ENCODE measurements at regions not wholly inside any gene's neighbourhood (a gene's known extent, or its start where the extent isn't known, plus 50 kb on each side); places are given as distances from the start of the nearest gene placed in this dataset.

DNA sequence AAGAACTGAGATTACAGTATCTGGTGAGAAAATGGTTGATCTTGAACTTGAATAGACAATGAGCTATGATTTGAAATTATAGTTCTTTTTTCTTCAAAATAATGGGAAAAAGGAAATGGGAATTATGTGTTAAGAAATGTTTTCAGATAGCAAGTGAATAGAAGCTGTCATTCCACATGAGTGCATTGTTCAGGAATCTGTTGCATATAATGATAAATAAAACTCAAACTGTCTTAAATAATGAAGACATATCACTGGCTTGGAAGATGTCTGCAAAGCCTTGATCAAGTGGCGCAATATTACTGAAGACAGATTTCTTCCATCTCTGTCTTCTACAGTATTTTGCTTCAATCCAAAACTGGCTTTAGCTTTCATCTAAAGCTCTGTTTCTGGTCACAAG lies 479.3 kb upstream of the ZFP42 start:
- DNase-seq = no peak

GRCh38 chr4:187541666-187542065 lies 453.9 kb upstream of the ZFP42 start:
- DNase-seq = no peak

DNA sequence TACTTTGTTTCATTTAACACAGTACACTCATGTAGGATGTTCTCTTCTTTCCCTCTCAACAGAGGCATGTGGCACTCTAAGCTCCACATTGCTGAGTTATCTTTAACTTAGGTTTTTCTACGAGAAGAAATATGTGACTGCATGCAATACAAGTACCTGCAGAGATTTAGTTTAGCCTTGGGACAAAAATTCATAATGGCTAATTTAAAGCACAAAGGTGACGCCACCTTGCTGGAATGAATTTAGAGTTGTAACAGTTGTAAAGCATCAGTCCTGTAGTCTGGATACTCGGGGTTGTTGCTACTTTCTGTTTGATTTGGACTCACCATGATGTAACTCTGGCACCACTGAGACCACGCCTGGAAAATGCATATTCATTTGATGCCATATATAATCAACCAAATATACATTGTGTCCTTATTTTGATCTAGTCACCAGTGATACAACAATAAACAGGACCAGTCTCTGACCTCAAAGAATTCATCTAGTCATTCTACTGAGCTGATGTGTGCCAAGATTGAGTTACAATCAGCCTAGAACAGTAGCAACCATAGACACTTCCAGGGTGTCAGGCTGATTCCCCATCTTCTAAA lies 451.0 kb upstream of the ZFP42 start:
- DNase-seq = no peak

- DNase-seq = no peak
Observed at GRCh38 chr4:187547316-187547715, 448.3 kb upstream of the ZFP42 start.

DNA sequence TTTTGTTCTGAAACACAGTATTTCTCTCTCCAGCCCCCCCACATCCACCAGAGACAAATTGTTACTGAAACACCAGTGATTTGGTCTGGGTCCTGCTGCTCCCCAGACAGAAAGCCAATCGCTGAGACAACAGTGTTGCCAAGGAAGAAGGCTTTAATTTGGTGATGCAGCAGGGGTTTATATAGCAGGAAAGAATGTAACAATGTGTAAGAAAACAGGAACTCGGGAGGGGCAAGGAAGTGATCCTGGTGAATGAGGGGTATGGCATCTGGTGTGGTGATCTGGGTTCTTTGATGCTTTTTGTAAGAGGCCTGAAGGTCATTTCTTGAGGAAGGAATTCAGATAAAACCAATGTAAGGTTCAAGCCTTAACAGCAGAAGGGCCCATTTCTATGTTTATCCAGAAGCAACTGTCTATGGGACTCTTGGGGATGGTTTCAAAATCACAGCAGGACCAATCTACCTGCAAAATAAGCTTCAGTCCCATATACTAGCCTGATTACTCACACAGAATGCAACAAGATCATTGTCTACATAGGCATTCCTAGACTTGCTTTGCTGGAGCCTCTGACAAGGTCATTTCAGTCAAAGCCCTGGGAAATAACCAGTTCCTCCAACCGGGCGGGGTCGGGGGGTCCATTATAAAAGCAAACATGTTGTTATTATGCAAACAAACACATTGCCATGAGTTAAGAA lies 445.2 kb upstream of the ZFP42 start:
- no peak for DNase-seq

DNA sequence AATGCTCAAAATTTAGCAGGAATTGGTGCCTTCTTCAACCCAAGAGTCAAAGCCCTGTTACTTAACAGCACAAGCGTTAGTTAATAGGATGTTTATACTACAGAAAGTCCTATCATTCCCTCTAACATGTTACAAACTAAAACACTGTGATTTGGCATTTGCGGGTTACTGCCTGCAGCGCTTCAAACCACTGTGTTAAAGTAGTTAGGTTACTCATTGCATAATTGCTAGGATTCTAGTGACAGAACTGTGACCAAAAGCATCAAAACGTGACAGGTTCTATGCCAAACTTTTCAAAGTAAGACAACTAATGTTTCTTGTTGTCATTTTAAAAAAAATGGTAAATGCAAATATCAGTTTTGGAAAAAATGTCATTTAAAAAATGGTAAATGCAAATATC lies 442.8 kb upstream of the ZFP42 start:
- DNase-seq = no peak

- no peak for DNase-seq
Observed at GRCh38 chr4:187555174-187555573, 440.4 kb upstream of the ZFP42 start.

DNA sequence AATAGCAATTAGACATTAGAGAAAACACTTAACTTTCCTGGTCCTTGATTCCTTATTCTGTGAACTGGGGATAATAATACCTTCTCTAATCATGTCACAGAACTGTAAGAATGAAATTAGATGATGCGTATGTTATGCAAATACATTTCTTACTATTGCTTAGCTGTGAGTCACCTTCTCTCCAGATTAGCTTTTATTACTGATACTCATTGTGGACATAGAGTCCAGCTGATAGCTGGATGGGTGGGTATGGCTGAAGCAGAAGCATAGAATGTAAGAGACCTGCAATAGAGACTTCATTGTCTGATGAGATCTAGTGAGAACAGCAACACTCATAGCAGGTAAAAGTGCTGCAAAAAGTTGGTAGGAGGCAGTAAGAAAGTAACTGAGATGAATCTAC lies 437.2 kb upstream of the ZFP42 start:
- no peak for DNase-seq

GRCh38 chr4:187562345-187562744 lies 433.2 kb upstream of the ZFP42 start:
- no peak for DNase-seq

DNA sequence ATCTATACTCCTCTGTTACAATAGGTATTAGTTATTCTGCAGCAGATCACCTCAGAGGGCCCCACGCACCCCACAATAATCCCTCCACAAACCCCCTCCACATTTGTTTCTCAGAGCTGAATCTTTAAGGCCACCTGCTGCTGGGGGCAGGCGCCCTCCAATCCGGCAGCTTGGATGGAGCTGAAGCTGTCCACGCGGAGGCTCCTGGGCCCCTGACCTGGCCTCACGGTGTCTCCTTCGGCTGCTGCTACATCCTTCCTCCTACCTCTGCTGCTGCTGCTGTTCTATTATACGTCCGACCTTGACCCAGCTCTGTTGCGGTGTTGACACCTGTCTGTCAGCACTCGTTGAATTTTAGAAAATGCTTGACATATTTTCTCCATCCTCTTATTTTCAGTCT lies 430.2 kb upstream of the ZFP42 start:
- DNase-seq = no peak

DNA sequence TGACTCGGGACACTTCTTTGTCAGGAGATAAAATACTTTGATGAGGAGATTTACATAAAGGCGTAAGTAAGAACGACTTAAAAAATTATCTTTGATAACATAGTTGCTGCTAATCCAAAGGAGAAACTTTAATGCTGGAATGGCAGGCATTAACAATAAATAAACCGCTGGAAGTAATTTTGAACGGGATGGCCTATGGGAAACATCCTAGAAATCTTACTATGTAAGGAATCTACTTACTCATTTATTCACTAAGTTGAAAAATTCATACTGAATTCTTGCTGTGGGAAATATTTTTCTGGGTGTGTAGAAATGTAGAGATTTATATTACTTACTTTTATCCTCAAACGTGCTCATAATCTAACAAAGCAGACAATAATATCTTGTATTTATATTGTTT lies 425.7 kb upstream of the ZFP42 start:
- DNase-seq = no peak

DNA sequence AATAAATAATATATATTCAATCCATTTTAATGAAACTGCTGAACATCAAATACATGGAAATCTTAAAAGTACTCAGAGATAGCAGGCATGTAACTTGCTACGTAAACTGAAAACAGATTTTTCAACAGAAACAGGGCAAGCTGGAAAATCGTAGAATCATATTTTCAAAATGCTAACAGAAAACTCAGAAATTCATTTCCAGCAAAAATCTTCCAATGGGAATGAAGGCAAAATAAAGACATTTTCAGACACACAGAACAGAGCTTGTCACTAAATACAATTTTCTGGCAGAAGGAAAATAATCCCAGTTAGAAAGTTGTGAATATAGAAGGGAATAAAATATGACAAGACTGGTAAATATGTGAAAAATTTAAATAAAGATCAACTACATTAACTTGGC lies 419.9 kb upstream of the ZFP42 start:
- DNase-seq = no peak

DNA sequence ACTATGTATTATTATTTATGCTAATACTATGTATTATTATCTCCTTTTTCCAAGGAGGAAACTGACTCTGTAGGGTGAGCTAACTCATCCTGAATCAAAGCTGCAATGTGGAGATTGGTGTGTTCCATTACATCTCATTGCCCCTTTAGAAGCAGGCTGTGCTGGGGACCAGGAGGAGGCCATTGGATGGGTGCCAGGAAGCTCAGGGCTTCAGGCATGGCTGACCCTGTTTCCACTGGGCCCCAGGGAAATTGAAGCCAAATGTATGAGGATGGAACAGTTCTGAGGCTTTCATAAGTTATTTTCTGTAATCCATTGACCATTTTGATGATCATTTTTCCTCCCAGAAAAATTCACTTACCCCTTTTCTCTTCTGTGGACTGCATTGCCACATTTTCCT lies 418.8 kb upstream of the ZFP42 start:
- DNase-seq = no peak

GRCh38 chr4:187577941-187578480 lies 417.6 kb upstream of the ZFP42 start:
- DNase-seq = no peak

- DNase-seq = no peak
Observed at GRCh38 chr4:187586892-187587291, 408.7 kb upstream of the ZFP42 start.

- DNase-seq = no peak
Observed at GRCh38 chr4:187598196-187598595, 397.4 kb upstream of the ZFP42 start.

DNA sequence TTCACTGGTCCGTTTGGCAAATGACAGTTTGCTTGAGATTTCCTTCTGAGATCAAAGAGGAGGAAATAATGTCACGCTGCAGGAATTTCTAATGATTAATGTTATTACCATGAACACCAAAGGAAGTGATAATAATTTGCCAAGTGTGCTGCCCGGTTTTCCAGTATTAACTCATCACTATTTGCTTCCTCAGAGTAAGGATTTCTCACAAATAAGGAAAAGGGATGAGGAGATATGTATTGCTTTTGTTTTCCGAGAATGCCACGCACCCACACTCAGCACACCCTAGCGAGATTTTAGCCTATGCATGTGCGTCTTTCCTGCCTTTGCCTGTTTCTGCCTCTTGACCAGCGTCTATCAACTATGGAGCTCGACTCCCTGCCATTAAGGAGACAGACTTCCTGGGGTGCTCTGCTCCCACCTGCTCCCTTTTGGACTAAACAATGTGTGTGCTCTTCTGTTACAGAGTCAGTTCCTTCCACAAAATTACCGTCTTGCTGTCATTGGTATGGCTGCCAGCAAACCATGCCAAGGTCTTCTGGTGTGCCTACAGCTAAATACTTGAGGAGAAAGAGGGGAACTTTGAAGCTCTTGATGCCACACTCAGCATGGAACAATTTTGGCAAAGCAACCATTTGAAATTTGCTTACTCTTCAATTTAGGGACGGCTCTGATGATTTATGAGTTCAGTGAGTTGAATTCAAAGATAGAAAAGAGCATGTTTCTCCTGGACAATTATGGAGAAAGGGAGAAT lies 393.1 kb upstream of the ZFP42 start:
- DNase-seq = no peak

GRCh38 chr4:187603093-187604025 lies 392.2 kb upstream of the ZFP42 start:
- no peak for DNase-seq

- DNase-seq = no peak
Observed at GRCh38 chr4:187604984-187605383, 390.6 kb upstream of the ZFP42 start.

GRCh38 chr4:187606581-187606980 lies 389.0 kb upstream of the ZFP42 start:
- no peak for DNase-seq

DNA sequence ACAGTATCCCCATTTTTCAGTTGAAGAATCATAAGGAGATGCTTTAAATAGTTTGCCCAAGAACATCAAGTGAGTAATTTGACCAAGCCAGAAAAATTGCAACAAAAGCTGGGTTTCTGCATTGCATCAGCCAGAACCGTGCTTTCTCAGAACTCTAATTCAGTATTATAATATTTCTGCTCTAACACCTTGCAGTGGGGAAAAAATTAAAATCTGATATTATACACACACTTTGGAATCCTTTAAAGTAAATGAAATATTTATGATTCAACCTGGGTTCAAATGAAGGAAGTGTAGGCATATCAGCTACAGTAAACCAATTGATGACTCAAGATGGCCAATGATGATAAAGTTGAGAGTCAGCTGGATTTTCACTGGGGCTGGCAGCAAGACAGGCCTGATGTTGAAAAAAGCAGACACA lies 387.6 kb upstream of the ZFP42 start:
- DNase-seq = no peak

DNA sequence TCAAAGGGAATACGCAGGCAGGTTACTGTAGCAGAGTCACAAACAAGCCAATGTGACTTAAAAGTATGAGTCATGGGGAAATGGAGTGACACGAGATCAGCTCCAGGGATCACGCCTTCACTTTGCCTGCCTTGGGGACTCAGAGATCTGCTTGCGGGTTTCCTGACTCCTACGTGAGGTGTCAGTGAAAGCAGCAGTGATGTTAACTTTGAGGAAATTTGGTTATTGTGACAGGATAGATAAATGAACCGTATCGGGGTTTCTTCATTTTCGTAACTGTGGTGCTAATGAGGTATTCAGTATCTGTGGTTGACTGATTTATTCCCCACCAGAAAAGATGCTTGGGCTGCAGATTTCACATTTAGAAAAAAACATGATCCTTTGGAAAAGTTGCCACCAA lies 383.3 kb upstream of the ZFP42 start:
- DNase-seq = no peak

Data from activated gamma-delta T cell (primary cell).